ENCODE measurements at regions not wholly inside any gene's neighbourhood (a gene's known extent, or its start where the extent isn't known, plus 50 kb on each side); places are given as distances from the start of the nearest gene placed in this dataset.

DNA sequence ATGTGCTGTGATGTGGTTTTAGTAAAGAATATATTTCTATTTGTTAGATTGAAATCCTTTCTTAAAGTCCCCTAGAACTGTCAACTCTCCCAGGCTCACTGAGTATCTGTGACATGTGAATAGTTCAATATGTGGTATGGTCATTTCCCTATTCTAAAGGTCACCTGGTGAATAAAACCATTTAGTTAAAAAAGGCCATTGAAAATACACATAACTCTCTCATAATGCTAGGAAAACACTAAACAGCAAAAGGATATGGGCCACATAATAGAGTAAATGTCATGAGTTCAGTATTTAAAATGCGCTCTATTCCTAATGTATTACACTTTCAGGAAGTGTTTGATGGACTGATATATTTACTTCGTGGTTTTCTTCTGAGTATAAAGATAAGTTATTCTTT, 420.9 kb upstream of the JAG1 start:
- TF ChIP-seq GRHL2 (CRISPR knock-in tag; IDR thresholded peaks at IDR 0.05; ENCODE audit: insufficient replicate concordance, severe bottlenecking) (no peak), MAX (CRISPR knock-in tag; IDR thresholded peaks at IDR 0.05) (no peak), CTCF (IDR thresholded peaks at IDR 0.05) (no peak), ZMAT4 (CRISPR knock-in tag; IDR thresholded peaks at IDR 0.05) (no peak), ATF2 (CRISPR knock-in tag; IDR thresholded peaks at IDR 0.05; ENCODE audit: borderline replicate concordance, low read depth) (no peak), MXD4 (CRISPR knock-in tag; IDR thresholded peaks at IDR 0.05; ENCODE audit: borderline replicate concordance) (no peak), PRDM15 (CRISPR knock-in tag; IDR thresholded peaks at IDR 0.05) (no peak), CREM (CRISPR knock-in tag; IDR thresholded peaks at IDR 0.05) (no peak)
- TF ChIP-seq, protein P1, sequence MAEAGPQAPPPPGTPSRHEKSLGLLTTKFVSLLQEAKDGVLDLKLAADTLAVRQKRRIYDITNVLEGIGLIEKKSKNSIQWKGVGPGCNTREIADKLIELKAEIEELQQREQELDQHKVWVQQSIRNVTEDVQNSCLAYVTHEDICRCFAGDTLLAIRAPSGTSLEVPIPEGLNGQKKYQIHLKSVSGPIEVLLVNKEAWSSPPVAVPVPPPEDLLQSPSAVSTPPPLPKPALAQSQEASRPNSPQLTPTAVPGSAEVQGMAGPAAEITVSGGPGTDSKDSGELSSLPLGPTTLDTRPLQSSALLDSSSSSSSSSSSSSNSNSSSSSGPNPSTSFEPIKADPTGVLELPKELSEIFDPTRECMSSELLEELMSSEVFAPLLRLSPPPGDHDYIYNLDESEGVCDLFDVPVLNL (CRISPR knock-in tag; IDR thresholded peaks at IDR 0.05; ENCODE audit: borderline replicate concordance, low read depth): no peak
